HCT116 (cell line): ENCODE measurements at regions not wholly inside any gene's neighbourhood (a gene's known extent, or its start where the extent isn't known, plus 50 kb on each side); places are given as distances from the start of the nearest gene placed in this dataset.

Source experiments
- ATAC-seq: fragments of 200-7000 bp; cut with Tn5 transposase; 2 replicates; pipeline ENCODE4 v1.9.1; 2020; ENCODE audit warnings: mild to moderate bottlenecking, moderate library complexity
- BruUV-seq: library from RNA; stranded (reverse); fragments of 400-500 nt; replicated peaks from 2 replicates; lab custom pipeline; 2021; lab: Mats Ljungman, UMichigan
- CTCF ChIA-PET: fragments of 300-600 bp; sonication (Branson Sonifier 250); formaldehyde crosslinking; loops from one replicate; lab custom pipeline; 2021; ENCODE audit warnings: antibody characterized with exemption; lab: Charles Lee
- POLR2A ChIA-PET: fragments of 300-600, 350-600 bp; sonication (Branson Sonifier 250); formaldehyde crosslinking; loops from one replicate; lab custom pipeline; 2021; ENCODE audit warnings: antibody characterized with exemption; lab: Charles Lee
- RAD21 ChIA-PET, 2 experiments: fragments of 300-600 bp; sonication (Branson Sonifier 250); formaldehyde crosslinking; loops; one replicate each; lab custom pipeline; 2023; ENCODE audit warnings: low total read pairs in 2 of 2; ENCODE audit not compliant: uncharacterized antibody in 2 of 2, unreplicated experiment in 2 of 2, low non-redundant PET in 1 of 2; lab: Charles Lee
- DNase-seq: peaks from one replicate; pipeline ENCODE4 v3.0.0-alpha.2; 2010; ENCODE audit warnings: low read depth, low spot score
- H2AFZ ChIP-seq: fragments of 200-600 bp; shearing (Covaris generic), sonication (generic); 2 replicates; pipeline ENCODE4 v1.6.1; 2017; ENCODE audit warnings: low read depth, mixed run types, mixed read lengths, antibody characterized with exemption, low read length; ENCODE audit not compliant: poor library complexity, severe bottlenecking
- H3K27ac ChIP-seq: 2 replicates; pipeline ENCODE4 v1.5.1; 2012; ENCODE audit warnings: low read depth, low read length
- H3K27me3 ChIP-seq: fragments of 200-600 bp; sonication (generic); 2 replicates; pipeline ENCODE4 v1.6.1; 2016; ENCODE audit warnings: mixed run types, low read length, mixed read lengths; ENCODE audit not compliant: insufficient read depth
- H3K36me3 ChIP-seq, 2 experiments: fragments of 200-500 bp in 1 of 2; fragments of 200-600 bp in 1 of 2; sonication (Bioruptor generic) in 1 of 2; sonication (generic) in 1 of 2; 2 replicates each; pipeline versions ENCODE4 v1.5.1 to v1.6.1; 2014 to 2016; ENCODE audit warnings: low read length in 2 of 2, inconsistent platforms in 1 of 2, mixed read lengths in 1 of 2, mixed run types in 1 of 2; ENCODE audit not compliant: insufficient read depth in 2 of 2, control insufficient read depth in 1 of 2
- H3K4me1 ChIP-seq, 2 experiments: fragments of 200-600 bp in 1 of 2; sonication (generic) in 1 of 2; 2 replicates each; pipeline versions ENCODE4 v1.5.1 to v1.6.1; 2012 to 2017; ENCODE audit warnings: low read length in 2 of 2, inconsistent platforms in 1 of 2, mild to moderate bottlenecking in 1 of 2, mixed read lengths in 1 of 2, mixed run types in 1 of 2, moderate library complexity in 1 of 2; ENCODE audit not compliant: insufficient read depth in 2 of 2, control insufficient read depth in 1 of 2
- H3K4me2 ChIP-seq: fragments of 200-600 bp; sonication (generic); 2 replicates; pipeline ENCODE4 v1.6.1; 2017; ENCODE audit warnings: mixed run types, low read length, mixed read lengths
- H3K4me3 ChIP-seq, 2 experiments: fragments of 200-600 bp in 1 of 2; sonication (generic) in 1 of 2; replicated peaks in 1 of 2; 2 replicates each; pipeline ENCODE4 v1.5.1; 2011 to 2016; ENCODE audit warnings: low read length in 2 of 2, control low read depth in 1 of 2, low read depth in 1 of 2, mild to moderate bottlenecking in 1 of 2, mixed read lengths in 1 of 2, mixed run types in 1 of 2
- H3K79me2 ChIP-seq: fragments of 200-600 bp; sonication (generic); 2 replicates; pipeline ENCODE4 v1.6.1; 2017; ENCODE audit warnings: mild to moderate bottlenecking, mixed run types, low read length, moderate library complexity, mixed read lengths; ENCODE audit not compliant: insufficient read depth
- H3K9ac ChIP-seq: fragments of 200-600 bp; sonication (generic); 2 replicates; pipeline ENCODE4 v1.6.1; 2016; ENCODE audit warnings: low read length, mixed read lengths
- H3K9me2 ChIP-seq: fragments of 200-600 bp; sonication (generic), shearing (Covaris generic); 2 replicates; pipeline ENCODE4 v1.6.1; 2017; ENCODE audit warnings: mixed run types, mild to moderate bottlenecking, moderate library complexity; ENCODE audit not compliant: insufficient read depth
- H3K9me3 ChIP-seq, 2 experiments: fragments of 200-500 bp in 1 of 2; fragments of 200-600 bp in 1 of 2; sonication (Bioruptor generic) in 1 of 2; sonication (generic) in 1 of 2; 2 replicates each; pipeline ENCODE4 v1.6.1; 2014 to 2017; ENCODE audit warnings: low read length in 2 of 2, mixed read lengths in 2 of 2, inconsistent platforms in 1 of 2, low read depth in 1 of 2, mild to moderate bottlenecking in 1 of 2, mixed run types in 1 of 2, moderate library complexity in 1 of 2; ENCODE audit not compliant: control insufficient read depth in 1 of 2, insufficient read depth in 1 of 2
- H4K20me1 ChIP-seq: fragments of 200-600 bp; sonication (generic), shearing (Covaris generic); 2 replicates; pipeline ENCODE4 v1.6.1; 2017; ENCODE audit warnings: mixed run types, mild to moderate bottlenecking, moderate library complexity; ENCODE audit not compliant: insufficient read depth
- ATF3 ChIP-seq: IDR thresholded peaks from 2 replicates; pipeline ENCODE4 v1.6.1; 2012
- CEBPB ChIP-seq: IDR thresholded peaks from 2 replicates; pipeline ENCODE4 v1.6.1; 2012; ENCODE audit warnings: low read depth
- CTCF ChIP-seq, 3 experiments: fragments of 200-600 bp in 1 of 3; sonication (generic) in 1 of 3; IDR thresholded peaks in 2 of 3; conservative IDR thresholded peaks in 1 of 3; 2 replicates each; pipeline ENCODE4 v1.5.1; 2012 to 2017; ENCODE audit warnings: low read depth in 2 of 3, low read length in 2 of 3, antibody characterized with exemption in 1 of 3, borderline replicate concordance in 1 of 3, control low read depth in 1 of 3, mild to moderate bottlenecking in 1 of 3, mixed read lengths in 1 of 3, mixed run types in 1 of 3, moderate library complexity in 1 of 3; ENCODE audit not compliant: insufficient read depth in 1 of 3
- EZH2 ChIP-seq: fragments of 200-600 bp; sonication (generic); IDR thresholded peaks from 2 replicates; pipeline ENCODE4 v1.6.1; 2017; ENCODE audit warnings: antibody characterized with exemption, mixed run types
- EZH2phosphoT487 ChIP-seq: fragments of 200-600 bp; IDR thresholded peaks from 2 replicates; pipeline ENCODE4 v1.6.1; 2018; ENCODE audit warnings: antibody characterized with exemption, borderline replicate concordance
- JUND ChIP-seq: IDR thresholded peaks from 2 replicates; pipeline ENCODE4 v1.6.1; 2012
- POLR2AphosphoS5 ChIP-seq: IDR thresholded peaks from 2 replicates; pipeline ENCODE4 v1.6.1; 2011; ENCODE audit warnings: mild to moderate bottlenecking, low read depth, low read length, moderate library complexity
- RAD21 ChIP-seq: IDR thresholded peaks from 2 replicates; pipeline ENCODE4 v1.6.1; 2012; ENCODE audit warnings: low read depth, mild to moderate bottlenecking
- SIN3A ChIP-seq: IDR thresholded peaks from 2 replicates; pipeline ENCODE4 v1.6.1; 2012; ENCODE audit warnings: low read depth
- SP1 ChIP-seq: IDR thresholded peaks from 2 replicates; pipeline ENCODE4 v1.6.1; 2012; ENCODE audit warnings: low read depth
- SRF ChIP-seq: IDR thresholded peaks from 2 replicates; pipeline ENCODE4 v1.6.1; 2012; ENCODE audit warnings: low read depth
- TCF7L2 ChIP-seq: IDR thresholded peaks from 2 replicates; pipeline ENCODE4 v1.7.0; 2011; ENCODE audit warnings: borderline replicate concordance, inconsistent platforms; ENCODE audit not compliant: insufficient read depth, insufficient read length; ENCODE audit errors: extremely low read depth
- ZBTB33 ChIP-seq: IDR thresholded peaks from 2 replicates; pipeline ENCODE4 v1.6.1; 2011; ENCODE audit warnings: mild to moderate bottlenecking, low read length, moderate library complexity; ENCODE audit not compliant: insufficient replicate concordance; ENCODE audit errors: extremely low read depth
- ZFX ChIP-seq: fragments of 450-650 bp; IDR thresholded peaks from 2 replicates; pipeline ENCODE4 v1.6.1; 2017
- intact Hi-C: fragments of 100-400 bp; cut with micrococcal nuclease; formaldehyde crosslinking; loops from 2 replicates; pipeline ENCODE4 v1.10.0; 2022

- Histone ChIP-seq H3K9ac (no peak overlapping the region), H3K4me1 (no peaks in the 10 kb centered on the region), H3K27me3 (no peaks in the 10 kb centered on the region), H3K27ac (no peak overlapping the region), H3K79me2 (no peaks in the 10 kb centered on the region), H3K9me2 (no peaks in the 10 kb centered on the region), H3K4me2 (no peak overlapping the region), H3K9me3 (peaks cover 0 to 13% of the 10 kb centered on the region in 2 experiments; a peak in 3 of 4 replicates), H4K20me1 (no peaks in the 10 kb centered on the region), H2AFZ (no peak overlapping the region), H3K36me3 (no peaks in the 10 kb centered on the region), H3K4me3 (no peak overlapping the region)
- no peak for DNase-seq
- ChIA-PET RAD21 (no interaction called here), POLR2A (no interaction called here), CTCF (no interaction called here)
- intact Hi-C loops = no loop called here
- ATAC-seq = peak; percentile 36; the same call in 1 of the 2 replicates
- no TSS peak for BruUV-seq
- TF ChIP-seq JUND (no peak), EZH2 (no peak), POLR2AphosphoS5 (no peak), CTCF (IDR thresholded peaks at IDR 0.05 in 2 of 3, conservative IDR thresholded peaks at IDR 0.05 in 1 of 3; ENCODE audit: borderline replicate concordance in 1 of 3, insufficient read depth in 1 of 3, low read depth in 2 of 3, low read length in 2 of 3) (peak; percentile 4 to 37 (median 26); a peak in 2 of 6 replicates), ZFX (no peak), SIN3A (no peak), SP1 (no peak), ATF3 (no peak), EZH2phosphoT487 (no peak), ZBTB33 (no peak), TCF7L2 (no peak), CEBPB (no peak), RAD21 (peak; percentile 21; the same call in 1 of the 2 replicates), SRF (no peak)
Measured at GRCh38 chr11:80155412-80156017, 714.7 kb upstream of the TENM4 start.
